Activated naive CD8-positive, alpha-beta T cell treated with anti-CD3 and anti-CD28 coated beads for 36 hours (primary cell): ENCODE measurements at regions not wholly inside any gene's neighbourhood (a gene's known extent, or its start where the extent isn't known, plus 50 kb on each side); places are given as distances from the start of the nearest gene placed in this dataset.

Experiments used
- DNase-seq: peaks from one replicate; pipeline ENCODE4 v3.0.0; 2021
- H3K27ac Mint-ChIP-seq: one replicate; pipeline ENCODE4 v1.8.0; 2022; ENCODE audit warnings: mild to moderate bottlenecking, moderate library complexity, mixed read lengths
- H3K27me3 Mint-ChIP-seq: one replicate; pipeline ENCODE4 v1.8.0; 2022; ENCODE audit warnings: mild to moderate bottlenecking, mixed read lengths
- H3K36me3 Mint-ChIP-seq: one replicate; pipeline ENCODE4 v1.8.0; 2021; ENCODE audit warnings: mild to moderate bottlenecking, mixed read lengths
- H3K4me1 Mint-ChIP-seq: one replicate; pipeline ENCODE4 v1.8.0; 2021; ENCODE audit warnings: mixed read lengths
- H3K4me3 Mint-ChIP-seq: one replicate; pipeline ENCODE4 v1.8.0; 2022; ENCODE audit warnings: mild to moderate bottlenecking, moderate library complexity, mixed read lengths
- H3K9me3 Mint-ChIP-seq: one replicate; pipeline ENCODE4 v1.8.0; 2022; ENCODE audit warnings: mixed read lengths

DNA sequence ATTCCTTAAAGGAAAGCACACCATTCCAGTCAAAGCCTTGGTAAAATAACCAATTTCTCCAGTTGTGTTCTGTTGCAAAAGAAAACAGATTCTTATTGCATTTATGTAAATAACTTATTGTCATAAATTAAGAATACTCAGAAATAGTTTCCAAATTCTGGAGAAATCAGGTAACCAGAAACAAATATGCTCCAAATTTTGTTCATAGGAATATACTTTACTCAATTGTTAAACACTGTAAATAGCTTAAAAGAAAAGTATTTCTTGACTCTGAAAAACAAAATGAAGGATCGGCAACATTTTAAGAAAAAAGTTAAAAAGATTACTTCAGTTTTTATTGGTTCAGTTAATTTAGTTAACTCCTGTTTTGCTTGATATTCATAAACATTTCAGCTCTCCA lies 67.1 kb upstream of the PIK3CG start:
- H3K4me3 Mint-ChIP-seq = no peak overlapping the region
- H3K9me3 Mint-ChIP-seq = peaks cover 11% of the 10 kb centered on the region
- peaks cover 1% of the 10 kb centered on the region for H3K4me1 Mint-ChIP-seq
- H3K27me3 Mint-ChIP-seq = no peaks in the 10 kb centered on the region
- H3K36me3 Mint-ChIP-seq = no peaks in the 10 kb centered on the region
- no peak for DNase-seq
- no peak overlapping the region for H3K27ac Mint-ChIP-seq

DNA sequence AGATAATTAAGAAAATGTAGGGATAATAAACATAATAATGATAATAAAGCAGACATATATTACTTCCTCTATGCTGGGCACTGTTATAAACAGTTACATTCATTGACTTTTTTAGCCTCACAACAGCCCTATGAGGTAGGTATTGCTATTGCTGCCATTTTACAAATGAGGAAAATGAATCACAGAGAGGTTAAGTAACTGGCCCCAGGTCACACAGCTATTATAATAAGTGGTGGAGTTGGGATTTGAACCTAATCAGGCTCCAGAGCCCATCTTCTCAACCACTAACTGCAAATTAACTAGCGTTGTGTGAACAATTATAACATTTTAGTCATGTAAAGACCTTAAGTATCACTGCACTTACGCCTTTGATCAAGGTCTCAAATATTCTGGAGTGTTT lies 62.5 kb upstream of the PIK3CG start:
- Mint-ChIP-seq H3K27me3 (no peaks in the 10 kb centered on the region), H3K36me3 (no peaks in the 10 kb centered on the region), H3K9me3 (peaks cover 9% of the 10 kb centered on the region), H3K4me3 (no peak overlapping the region), H3K4me1 (no peaks in the 10 kb centered on the region), H3K27ac (no peak overlapping the region)
- no peak for DNase-seq

DNA sequence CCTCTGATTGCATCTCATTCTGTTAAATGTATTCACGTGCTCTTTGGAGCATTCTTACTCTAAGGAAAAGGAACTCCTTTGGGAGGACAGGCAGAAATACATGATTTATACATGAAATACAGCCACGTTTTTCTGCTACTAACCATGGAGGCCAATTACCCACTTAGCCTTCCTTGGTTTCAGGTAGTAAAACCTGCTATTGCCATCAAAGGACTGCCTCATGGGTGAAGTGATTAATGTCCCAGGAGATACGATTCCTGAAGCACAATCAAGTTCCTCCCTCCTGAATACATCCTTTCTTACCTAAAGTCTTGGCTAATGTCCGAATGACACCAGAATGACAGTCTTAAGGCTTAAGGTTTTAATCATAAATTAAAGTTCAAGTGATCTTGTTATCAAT lies 58.5 kb upstream of the PIK3CG start:
- Mint-ChIP-seq H3K36me3 (no peaks in the 10 kb centered on the region), H3K27me3 (no peaks in the 10 kb centered on the region), H3K9me3 (no peaks in the 10 kb centered on the region), H3K4me1 (no peaks in the 10 kb centered on the region), H3K4me3 (no peak overlapping the region), H3K27ac (no peak overlapping the region)
- no peak for DNase-seq

DNA sequence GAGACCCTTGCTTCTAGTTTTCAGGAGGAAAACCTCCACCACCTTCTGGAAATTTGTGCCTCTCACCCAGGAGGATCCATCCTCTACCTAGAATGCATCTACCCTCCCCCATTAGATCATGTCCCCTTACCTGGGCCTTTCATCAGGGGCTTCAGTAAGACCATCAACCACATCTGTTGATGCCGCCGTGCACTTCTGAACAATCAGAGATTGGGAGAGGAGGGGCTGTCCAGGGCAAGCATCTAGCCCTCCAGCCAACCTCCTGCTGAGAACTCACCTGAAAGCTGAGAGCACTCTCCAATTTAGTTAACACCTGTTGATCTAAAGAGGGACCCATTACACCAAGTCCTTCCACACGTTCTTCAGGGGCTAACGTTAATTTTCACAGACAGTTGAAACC lies 57.6 kb upstream of the PIK3CG start:
- Mint-ChIP-seq H3K4me1 (peaks cover 3% of the 10 kb centered on the region), H3K27me3 (no peaks in the 10 kb centered on the region), H3K9me3 (no peaks in the 10 kb centered on the region), H3K4me3 (no peak overlapping the region), H3K27ac (no peak overlapping the region), H3K36me3 (no peaks in the 10 kb centered on the region)
- DNase-seq = no peak

DNA sequence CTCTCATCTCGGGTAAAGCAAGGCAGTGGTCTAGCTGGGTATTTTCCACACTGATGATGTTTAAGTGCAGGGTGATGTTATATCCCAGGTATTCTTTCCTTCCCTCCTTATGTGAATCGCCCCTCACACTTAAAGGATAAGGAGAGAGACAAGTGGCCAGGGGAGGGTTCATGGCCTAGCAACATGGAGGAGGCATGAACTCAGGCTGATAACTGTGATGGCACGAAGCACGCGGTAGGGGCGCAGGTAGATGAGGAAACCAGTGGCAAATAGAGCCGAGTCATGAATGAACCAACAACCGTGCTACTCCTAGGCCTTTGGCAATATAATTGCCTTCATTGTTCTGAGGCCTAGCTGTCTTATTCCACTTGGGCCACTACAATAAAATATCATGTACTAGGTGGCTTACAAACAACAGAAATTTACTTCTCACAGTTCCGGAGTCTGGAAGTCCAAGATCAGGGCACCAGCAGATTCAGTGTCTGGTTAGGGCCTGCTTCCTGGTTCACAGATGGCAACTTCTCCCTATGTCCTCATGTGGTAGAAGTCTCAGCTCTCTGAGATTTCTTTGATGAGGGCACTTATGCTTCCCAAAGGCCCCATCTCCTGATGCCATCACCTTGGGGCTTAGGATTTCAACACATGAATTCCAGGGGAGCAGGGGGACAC lies 56.0 kb upstream of the PIK3CG start:
- no peaks in the 10 kb centered on the region for H3K9me3 Mint-ChIP-seq
- H3K36me3 Mint-ChIP-seq = no peaks in the 10 kb centered on the region
- no peaks in the 10 kb centered on the region for H3K27me3 Mint-ChIP-seq
- no peak overlapping the region for H3K27ac Mint-ChIP-seq
- no peak for DNase-seq
- H3K4me3 Mint-ChIP-seq = no peak overlapping the region
- H3K4me1 Mint-ChIP-seq = peaks cover 3% of the 10 kb centered on the region

DNA sequence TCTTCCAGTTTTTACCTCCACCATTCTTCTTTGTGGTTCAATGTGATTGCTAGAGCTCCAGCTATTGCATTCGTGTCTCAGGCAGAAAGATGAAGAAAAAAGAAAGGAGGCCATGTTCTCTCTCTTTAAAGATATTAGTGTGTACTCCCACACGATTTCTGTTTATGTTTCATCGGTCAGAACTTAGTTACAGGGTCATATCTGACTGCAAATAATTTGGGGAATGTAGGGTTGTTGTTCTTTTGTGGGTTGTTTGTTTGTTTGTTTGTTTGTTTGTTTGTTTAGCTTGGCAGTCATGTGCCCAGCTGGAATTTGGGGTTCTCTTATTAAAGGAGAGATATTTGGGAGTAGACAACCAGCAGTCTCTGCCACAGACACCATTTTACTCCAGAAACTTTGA lies 53.6 kb upstream of the PIK3CG start:
- Mint-ChIP-seq H3K27ac (no peak overlapping the region), H3K36me3 (no peaks in the 10 kb centered on the region), H3K4me1 (peaks cover 3% of the 10 kb centered on the region), H3K27me3 (no peaks in the 10 kb centered on the region), H3K9me3 (no peaks in the 10 kb centered on the region), H3K4me3 (no peak overlapping the region)
- no peak for DNase-seq

DNA sequence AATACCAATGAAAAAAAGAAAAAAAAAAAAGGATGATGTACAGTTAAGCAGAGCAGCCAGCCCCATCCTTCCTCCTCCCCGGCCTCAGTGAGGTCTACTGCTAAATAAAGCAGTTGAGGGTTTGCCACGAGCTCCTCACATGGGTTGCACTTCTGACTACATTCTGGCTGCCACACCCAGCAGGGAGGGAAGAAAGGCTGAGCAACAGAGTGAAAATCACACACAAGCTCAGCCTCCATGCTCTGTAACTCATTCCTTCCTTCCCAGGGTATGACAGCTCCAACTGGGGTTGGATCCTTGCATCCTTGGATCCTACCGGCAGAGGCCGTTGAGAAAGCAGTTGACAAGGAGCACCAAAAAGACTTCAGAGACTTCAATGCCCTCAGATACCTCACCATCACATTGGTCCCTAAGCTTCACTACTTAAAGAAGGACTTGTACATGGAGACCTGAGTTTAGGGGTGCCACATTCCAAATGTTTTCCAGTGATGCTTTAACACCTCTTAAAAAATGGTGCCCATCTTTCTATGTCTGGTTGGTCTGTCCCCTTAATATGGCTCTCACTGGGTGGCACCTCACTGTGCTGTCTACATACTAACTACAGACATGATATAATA lies 52.9 kb upstream of the PIK3CG start:
- H3K4me3 Mint-ChIP-seq = no peak overlapping the region
- no peaks in the 10 kb centered on the region for H3K27me3 Mint-ChIP-seq
- H3K9me3 Mint-ChIP-seq = no peaks in the 10 kb centered on the region
- H3K27ac Mint-ChIP-seq = no peak overlapping the region
- peaks cover 3% of the 10 kb centered on the region for H3K4me1 Mint-ChIP-seq
- DNase-seq = no peak
- H3K36me3 Mint-ChIP-seq = no peaks in the 10 kb centered on the region

DNA sequence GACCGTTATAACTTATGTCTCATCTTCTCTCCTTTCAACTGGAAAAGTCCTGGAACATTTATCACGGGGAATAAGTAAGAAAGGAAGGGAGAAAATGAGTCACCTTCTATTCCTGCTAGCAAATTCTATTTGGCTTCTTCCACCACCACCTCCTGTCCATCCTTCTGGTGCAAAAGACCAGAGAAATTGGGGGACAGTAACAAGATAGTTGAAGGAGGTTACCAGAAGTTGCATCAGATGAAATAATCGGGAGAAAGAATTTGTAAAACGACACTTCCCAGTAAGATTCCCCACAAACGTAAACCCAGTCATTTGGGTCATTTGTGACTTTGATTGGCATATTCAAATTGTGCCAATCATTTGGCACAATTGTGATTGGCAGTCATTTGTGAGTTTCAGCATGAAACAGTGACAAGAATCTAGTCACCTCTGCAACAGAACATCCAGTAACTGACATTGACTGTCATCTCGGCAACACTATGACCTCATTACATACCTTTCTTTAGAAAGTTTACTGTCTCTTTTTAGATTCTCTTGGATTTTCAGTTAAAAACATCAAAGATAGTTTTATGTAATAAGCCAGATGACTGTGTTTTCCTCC lies 51.3 kb upstream of the PIK3CG start:
- H3K9me3 Mint-ChIP-seq = no peaks in the 10 kb centered on the region
- H3K27me3 Mint-ChIP-seq = no peaks in the 10 kb centered on the region
- no peak for DNase-seq
- H3K4me1 Mint-ChIP-seq = peaks cover 3% of the 10 kb centered on the region
- no peak overlapping the region for H3K27ac Mint-ChIP-seq
- no peaks in the 10 kb centered on the region for H3K36me3 Mint-ChIP-seq
- no peak overlapping the region for H3K4me3 Mint-ChIP-seq

DNA sequence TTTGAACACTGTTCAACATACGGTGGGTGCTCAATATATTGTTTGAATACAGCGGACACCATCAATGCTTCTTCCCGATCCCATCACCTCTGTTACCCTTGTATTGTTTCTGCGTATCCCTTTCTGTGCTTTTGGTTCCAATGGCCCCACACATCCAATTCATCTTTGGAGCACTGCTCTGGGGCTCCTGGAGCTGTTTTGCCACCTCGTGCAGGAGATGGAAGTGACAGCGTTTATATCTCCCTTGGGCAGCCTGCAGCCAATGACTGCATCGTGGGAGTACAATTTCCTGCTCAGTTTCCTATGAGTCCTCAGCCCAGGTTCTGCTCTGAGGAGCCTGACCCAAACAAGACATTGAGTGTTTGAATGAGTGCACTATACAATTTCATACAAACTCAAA lies 50.2 kb upstream of the PIK3CG start:
- no peaks in the 10 kb centered on the region for H3K9me3 Mint-ChIP-seq
- no peak overlapping the region for H3K27ac Mint-ChIP-seq
- H3K36me3 Mint-ChIP-seq = no peaks in the 10 kb centered on the region

More for the DNA sequence above, 50.2 kb upstream of the PIK3CG start:
- Mint-ChIP-seq H3K4me3 (no peak overlapping the region), H3K27me3 (no peaks in the 10 kb centered on the region), H3K4me1 (peaks cover 3% of the 10 kb centered on the region)
- no peak for DNase-seq
